ENCODE measurements at regions not wholly inside any gene's neighbourhood (a gene's known extent, or its start where the extent isn't known, plus 50 kb on each side); places are given as distances from the start of the nearest gene placed in this dataset.
A peak's percentile ranks its signal among the peaks of the same experiment; 100 is the strongest.

- Histone ChIP-seq H3K9me3 (no peaks in the 10 kb centered on the region), H3K27ac (no peak overlapping the region), H3K4me3 (no peak overlapping the region), H3K36me3 (no peaks in the 10 kb centered on the region), H3K27me3 (no peaks in the 10 kb centered on the region), H3K4me1 (no peaks in the 10 kb centered on the region)
- intact Hi-C loops (cut with DNase I), result no loop called here
- 32 to 67% methylated on average over 2 of the region's 2 CpGs for WGBS, 2 donors
- no peak for TF ChIP-seq CTCF (IDR thresholded peaks at IDR 0.05)
- TF ChIP-seq EP300 (IDR thresholded peaks at IDR 0.05), result no peak
- TF ChIP-seq POLR2AphosphoS5 (IDR thresholded peaks at IDR 0.05), result no peak
- TF ChIP-seq POLR2A (IDR thresholded peaks at IDR 0.05), result no peak
- no peak for DNase-seq
Observed at GRCh38 chr4:136841526-136841925, 690.8 kb downstream of the PCDH18 start.

- Histone ChIP-seq H3K4me1 (no peaks in the 10 kb centered on the region), H3K4me3 (no peak overlapping the region), H3K9me3 (no peaks in the 10 kb centered on the region), H3K36me3 (no peaks in the 10 kb centered on the region), H3K27ac (no peak overlapping the region), H3K27me3 (no peaks in the 10 kb centered on the region)
- intact Hi-C loops (cut with DNase I), result no loop called here
- no peak for DNase-seq
- TF ChIP-seq POLR2A (IDR thresholded peaks at IDR 0.05), result no peak
Observed at GRCh38 chr4:136838607-136839006, 693.7 kb downstream of the PCDH18 start.

- no peaks in the 10 kb centered on the region for H3K27me3 ChIP-seq
- no peak for DNase-seq
- no peak overlapping the region for H3K27ac ChIP-seq
- intact Hi-C loops (cut with DNase I), result no loop called here
- no peak for TF ChIP-seq POLR2A (IDR thresholded peaks at IDR 0.05)
- no peak for TF ChIP-seq POLR2AphosphoS5 (IDR thresholded peaks at IDR 0.05)
- TF ChIP-seq CTCF (IDR thresholded peaks at IDR 0.05), result no peak
- TF ChIP-seq EP300 (IDR thresholded peaks at IDR 0.05), result no peak
- H3K4me1 ChIP-seq, result peaks cover 0 to 17% (median 8%) of the 10 kb centered on the region in 4 donors
- H3K4me3 ChIP-seq, result no peak overlapping the region
- H3K36me3 ChIP-seq, result no peaks in the 10 kb centered on the region
- 80 to 85% methylated on average over 3 of the region's 3 CpGs for WGBS, 2 donors
- H3K9me3 ChIP-seq, result no peaks in the 10 kb centered on the region
Observed at GRCh38 chr4:136831553-136831952, 700.7 kb downstream of the PCDH18 start.

GRCh38 chr4:136829280-136829679 is 703.0 kb downstream of the PCDH18 start:
- no peak for DNase-seq
- no peak overlapping the region for H3K27ac ChIP-seq

GRCh38 chr4:136823020-136823419 is 709.3 kb downstream of the PCDH18 start:
- H3K27ac ChIP-seq, result no peak overlapping the region
- WGBS, 2 donors, result 90 to 91% methylated on average over 8 of the region's 8 CpGs
- no peaks in the 10 kb centered on the region for H3K27me3 ChIP-seq
- no peaks in the 10 kb centered on the region for H3K4me1 ChIP-seq
- H3K4me3 ChIP-seq, result no peak overlapping the region
- no peaks in the 10 kb centered on the region for H3K36me3 ChIP-seq
- no peaks in the 10 kb centered on the region for H3K9me3 ChIP-seq
- DNase-seq, result no peak
- intact Hi-C loops (cut with DNase I), result no loop called here
- no peak for TF ChIP-seq POLR2AphosphoS5 (IDR thresholded peaks at IDR 0.05)

More at GRCh38 chr4:136829280-136829679, 703.0 kb downstream of the PCDH18 start:
- TF ChIP-seq POLR2AphosphoS5 (IDR thresholded peaks at IDR 0.05) (peak in 2 of 4 donors; percentile 30 to 51), CTCF (IDR thresholded peaks at IDR 0.05) (no peak)
- intact Hi-C loops (cut with DNase I), result no loop called here
- Histone ChIP-seq H3K36me3 (no peaks in the 10 kb centered on the region), H3K4me3 (no peak overlapping the region), H3K4me1 (peaks cover 0 to 17% (median 8%) of the 10 kb centered on the region in 4 donors), H3K9me3 (no peaks in the 10 kb centered on the region), H3K27me3 (no peaks in the 10 kb centered on the region)

- Histone ChIP-seq H3K27me3 (no peaks in the 10 kb centered on the region), H3K36me3 (no peaks in the 10 kb centered on the region), H3K4me1 (no peaks in the 10 kb centered on the region), H3K4me3 (no peak overlapping the region), H3K9me3 (no peaks in the 10 kb centered on the region), H3K27ac (no peak overlapping the region)
- no peak for DNase-seq
- TF ChIP-seq EP300 (IDR thresholded peaks at IDR 0.05) (no peak), POLR2AphosphoS5 (IDR thresholded peaks at IDR 0.05) (no peak), CTCF (IDR thresholded peaks at IDR 0.05) (no peak), POLR2A (IDR thresholded peaks at IDR 0.05) (no peak)
- intact Hi-C loops (cut with DNase I), result no loop called here
- WGBS, 2 donors, result 29 to 64% methylated on average over 1 of the region's 1 CpG
Observed at GRCh38 chr4:136818811-136819330, 713.4 kb downstream of the PCDH18 start.
